Bone marrow (tissue), 2 donors: ENCODE measurements at regions not wholly inside any gene's neighbourhood (a gene's known extent, or its start where the extent isn't known, plus 50 kb on each side); places are given as distances from the start of the nearest gene placed in this dataset.

Experiments
- DNase-seq, 2 donors: peaks; one replicate each; lab custom pipeline; 2025; lab: John Stamatoyannopoulos, UW

DNA sequence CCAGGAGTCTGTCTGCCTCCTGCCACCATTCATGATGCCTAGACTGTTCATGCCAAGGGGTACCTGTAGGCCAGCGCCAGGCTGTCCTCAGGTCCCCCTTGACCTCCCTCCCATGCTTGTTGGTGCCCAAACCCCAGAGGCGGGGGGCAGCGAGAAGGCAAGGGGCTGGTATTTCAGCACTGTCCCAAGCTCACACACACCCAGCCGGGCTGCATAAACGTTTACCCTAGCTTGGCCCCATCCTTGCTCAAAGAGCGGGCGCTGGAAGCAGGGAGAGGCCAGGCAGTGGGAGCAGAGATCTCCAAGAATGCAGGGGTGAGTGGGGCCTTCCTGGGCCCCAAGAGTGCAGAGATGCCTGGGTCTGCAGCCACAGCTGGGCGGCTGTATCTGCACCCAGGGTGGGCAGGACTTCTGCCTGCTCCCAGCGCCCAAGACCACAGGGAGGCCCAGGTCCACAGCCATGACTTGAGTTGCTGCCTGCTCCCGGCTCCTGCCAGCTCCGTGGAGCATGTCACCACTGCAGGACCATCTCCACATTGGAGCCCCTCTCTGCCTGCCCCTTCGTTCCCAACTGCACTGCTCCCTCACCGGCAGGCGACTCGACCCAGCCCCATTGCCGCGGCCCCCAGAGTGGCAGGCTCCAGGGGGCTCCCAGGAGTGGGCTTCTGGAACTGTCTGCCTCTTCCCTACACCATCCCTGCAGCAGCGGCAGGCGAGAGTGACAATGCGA, 616.6 kb downstream of the METTL4 start:
- DNase-seq: no peak

DNA sequence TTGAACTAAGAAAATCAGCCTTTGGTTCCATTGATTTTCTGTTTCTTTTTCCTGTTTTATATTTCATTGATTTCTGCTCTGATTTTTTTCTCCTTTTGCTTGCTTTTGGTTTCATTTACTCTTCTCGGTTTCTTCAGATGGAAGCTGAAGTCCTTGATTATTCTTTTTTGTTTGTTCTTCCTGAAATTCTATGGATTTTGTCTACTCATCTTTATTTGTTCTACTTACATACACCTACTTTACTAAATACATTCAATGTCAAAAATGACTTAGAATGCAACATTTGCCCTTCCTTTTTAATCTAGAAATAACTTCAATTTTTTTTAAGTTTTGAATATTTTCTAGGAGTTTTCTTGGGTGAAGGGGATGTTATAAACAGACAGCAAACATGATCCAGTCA, 612.5 kb downstream of the METTL4 start:
- no peak for DNase-seq

DNA sequence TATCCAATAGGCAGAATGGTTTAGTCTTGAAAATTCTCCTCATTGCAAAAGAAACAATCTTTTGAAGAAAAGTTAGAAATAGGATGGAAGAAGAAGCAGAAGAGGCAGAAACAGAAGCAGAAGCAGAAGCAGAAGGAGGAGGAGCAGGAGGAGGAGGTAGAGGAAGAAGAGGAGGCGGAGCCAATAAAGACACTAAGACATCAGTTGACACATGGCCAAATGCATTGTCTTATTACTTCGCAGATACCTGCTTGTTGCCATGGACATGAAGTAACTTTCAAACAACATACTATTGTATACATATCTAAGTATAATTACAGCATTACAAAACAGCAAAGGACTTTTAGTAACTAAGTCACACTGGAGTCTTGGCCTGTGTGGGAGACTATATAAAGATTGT, 606.3 kb downstream of the METTL4 start:
- DNase-seq: no peak

DNA sequence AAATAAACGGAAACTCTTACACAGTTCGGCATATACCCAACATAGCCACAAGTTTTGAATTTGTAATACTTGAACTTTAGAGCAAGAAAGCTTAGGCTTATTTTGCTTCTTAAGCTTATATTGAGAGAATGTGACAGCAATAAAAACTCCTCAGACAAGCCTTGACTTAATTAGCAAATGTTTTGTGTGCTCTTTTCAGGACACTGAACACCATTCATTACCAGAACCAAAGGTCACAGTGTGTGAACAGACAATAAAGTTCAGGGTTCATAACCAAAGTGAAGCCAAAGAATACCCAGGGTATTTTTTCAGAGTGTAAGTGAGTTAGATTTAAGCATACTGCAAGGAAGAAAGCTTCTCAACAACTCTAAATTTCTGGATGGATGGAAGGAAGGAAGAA, 605.8 kb downstream of the METTL4 start:
- no peak for DNase-seq

DNA sequence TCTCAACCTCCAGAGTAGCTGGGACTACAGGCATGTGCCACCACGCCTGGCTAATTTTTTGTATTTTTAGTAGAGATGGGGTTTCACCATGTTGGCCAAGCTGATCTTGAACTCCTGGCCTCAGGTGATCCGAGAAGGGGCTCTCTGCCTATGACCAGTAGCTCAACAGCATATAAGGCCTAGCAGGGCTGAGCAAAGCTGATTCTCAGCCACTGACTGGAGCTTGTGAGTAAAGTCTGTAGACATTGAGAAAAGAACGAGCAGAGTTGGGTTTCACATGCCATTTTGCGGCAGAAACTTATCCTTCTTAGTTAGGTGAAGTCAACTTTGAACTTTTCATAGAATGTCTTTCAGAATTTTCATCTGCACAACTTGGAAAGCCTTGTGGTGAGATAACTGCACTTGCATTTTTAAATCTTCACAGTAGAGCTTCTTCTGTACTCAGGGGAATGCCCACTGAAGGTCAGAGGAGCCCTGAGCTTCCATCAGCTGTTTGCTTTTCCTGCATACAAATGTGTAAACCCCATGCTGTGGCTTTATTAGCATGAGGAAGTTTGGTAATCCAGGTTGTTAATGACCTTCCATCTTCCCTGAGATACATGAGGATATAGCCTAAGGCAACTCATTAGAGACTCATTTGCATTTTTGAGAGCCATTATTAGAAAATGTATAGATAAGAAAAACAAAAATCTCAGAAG, 602.4 kb downstream of the METTL4 start:
- no peak for DNase-seq

DNA sequence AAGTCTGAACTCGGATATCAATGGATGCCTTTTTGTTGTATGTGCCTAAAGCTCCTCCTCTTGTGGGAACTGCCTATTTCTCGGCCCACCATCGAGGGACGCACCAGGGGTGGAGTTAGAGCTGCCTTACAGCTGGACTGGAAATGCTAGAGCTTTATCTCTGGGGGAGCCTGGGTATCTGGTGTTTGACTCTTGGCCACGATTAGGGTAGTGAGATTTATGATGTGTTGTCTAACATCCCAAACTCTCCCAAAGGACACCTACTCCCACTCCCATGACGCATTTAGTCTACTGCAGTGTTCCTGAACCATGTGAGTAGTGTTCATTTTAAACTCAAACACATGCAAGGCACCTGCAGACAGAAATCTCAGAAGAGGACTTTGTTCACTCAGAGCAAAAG, 594.8 kb downstream of the METTL4 start:
- DNase-seq: no peak

DNA sequence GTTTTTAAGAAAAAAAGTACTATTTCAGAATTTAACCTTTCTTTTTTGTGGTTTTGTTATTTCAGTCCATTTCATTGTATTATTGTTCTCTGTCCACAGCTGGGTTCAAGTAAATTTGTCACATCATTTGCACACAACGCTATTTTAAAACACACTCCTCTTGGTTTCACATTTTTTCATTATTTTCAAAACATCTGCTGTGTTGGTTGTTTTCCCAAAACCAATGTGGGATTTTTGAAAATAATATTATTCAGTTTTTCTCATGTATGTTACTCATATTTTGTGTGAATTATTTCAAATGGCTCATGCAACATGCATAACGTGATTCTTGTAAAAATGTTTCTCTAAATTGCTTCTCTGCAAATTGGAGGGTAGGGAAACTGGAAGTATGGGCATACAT, 589.2 kb downstream of the METTL4 start:
- DNase-seq: no peak

DNA sequence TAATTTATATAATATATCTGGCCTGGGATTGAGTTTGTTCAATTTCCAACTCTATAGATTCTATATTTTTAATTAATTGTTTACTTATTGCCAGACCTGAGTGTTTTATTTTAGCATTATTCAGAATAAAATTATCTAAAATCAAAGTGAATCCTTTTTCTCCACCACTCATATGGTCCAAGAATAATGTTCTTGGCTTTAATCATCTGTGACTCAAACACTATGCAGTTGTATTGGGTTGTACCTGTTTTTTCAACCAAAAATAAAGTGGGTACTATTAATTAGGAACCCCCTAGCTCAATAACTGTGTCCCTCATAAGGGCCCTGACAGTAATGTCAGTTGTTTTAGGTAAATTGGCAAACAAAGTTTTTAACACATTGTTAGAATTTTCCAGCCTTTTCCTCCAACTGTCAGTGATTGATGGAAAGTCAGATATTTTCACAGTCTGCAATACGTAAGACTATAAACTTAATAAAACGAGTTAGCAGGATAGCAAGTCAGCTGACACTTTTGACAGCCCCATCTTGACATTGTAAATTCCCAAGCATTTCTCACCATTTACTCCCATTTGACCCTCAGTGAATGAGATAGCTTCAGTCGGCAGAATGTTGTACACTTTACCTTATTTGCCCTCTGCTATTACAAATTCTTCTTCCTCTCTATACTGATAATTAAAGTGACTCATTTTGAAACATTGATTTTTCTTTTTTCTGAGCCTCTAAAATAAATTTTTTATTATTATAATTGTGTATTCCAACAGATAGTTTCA, 587.4 kb downstream of the METTL4 start:
- DNase-seq: no peak

DNA sequence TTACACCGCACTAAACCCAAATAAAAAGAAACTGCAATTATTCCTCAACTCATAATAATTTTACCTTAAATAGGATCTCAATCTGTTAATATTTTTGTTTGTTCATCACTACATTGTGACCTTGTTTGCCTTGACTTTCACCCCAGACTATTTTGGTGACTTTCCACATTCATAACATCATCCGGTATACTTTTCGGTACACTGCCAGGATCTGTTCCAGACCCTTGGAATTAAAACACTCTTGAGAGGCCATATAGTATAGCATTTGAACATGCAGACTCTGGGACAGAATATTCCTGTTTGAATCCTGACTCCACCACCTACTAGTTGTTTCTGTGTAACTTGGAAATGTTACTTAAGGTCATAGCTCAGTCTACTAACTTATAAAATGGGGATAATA, 577.4 kb downstream of the METTL4 start:
- no peak for DNase-seq

DNA sequence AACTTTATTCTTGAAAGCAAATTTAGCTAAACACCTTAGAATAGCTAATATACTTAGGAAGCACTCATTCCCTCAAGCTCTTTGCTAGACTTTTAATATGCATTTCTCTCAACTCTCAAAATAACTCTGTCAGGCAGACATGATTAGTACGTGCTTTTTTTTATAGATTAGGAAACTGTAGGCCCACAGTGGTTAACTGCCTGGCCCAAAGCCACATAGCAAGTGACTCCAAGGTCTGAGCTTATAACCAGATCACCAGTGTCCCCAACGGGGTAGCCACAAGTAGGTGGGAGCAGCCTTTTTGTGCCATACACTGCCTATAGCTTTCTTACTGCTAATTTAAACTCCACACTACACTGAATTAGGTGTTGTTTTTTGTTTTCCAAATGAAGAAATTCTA, 576.8 kb downstream of the METTL4 start:
- DNase-seq: no peak

DNA sequence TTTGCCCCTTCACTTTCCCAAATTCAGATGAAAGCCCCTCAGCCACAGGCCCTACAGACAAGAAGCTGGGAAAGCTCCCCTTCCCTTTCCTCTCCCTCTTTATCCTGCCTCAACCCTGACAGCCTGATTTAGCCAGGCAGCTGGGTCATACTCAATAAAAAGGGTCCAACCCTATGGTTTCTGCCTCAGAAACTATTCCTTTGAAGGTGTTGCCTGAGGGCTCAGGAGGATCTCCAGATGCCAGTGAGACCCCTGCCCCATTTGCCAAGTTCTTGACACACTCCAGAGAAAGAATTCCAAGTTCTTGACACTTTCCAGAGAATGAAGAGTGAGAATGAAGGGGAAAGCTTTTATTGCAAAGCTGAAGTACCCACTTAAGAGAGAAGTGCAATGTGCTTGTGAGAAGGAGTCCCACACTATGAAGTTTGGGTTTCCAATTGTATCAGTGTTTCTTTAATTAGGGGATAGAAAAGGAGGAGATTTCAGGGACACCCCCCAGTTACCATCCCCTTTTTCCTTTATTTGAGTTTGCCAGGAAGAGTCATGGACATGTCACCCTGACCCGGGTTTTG, 576.2 kb downstream of the METTL4 start:
- no peak for DNase-seq

DNA sequence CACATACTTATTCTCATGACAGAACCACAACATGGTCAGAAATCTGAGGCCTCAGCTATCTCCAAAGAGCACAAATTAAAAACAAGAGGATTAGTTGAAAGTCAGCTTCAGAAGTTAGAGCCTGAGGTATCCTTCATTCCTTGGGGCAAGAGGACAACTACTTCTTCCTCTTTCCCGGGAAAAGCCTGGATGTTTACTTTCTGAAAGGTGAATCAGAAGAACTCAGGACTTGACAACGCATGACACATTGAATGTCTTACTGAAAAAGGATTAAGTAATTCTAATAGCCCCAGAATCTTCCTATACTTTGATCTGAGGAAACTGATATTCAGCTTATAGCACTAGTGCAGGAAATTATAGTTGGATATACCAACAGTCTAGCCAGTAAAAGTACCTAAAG, 573.2 kb downstream of the METTL4 start:
- DNase-seq: no peak

DNA sequence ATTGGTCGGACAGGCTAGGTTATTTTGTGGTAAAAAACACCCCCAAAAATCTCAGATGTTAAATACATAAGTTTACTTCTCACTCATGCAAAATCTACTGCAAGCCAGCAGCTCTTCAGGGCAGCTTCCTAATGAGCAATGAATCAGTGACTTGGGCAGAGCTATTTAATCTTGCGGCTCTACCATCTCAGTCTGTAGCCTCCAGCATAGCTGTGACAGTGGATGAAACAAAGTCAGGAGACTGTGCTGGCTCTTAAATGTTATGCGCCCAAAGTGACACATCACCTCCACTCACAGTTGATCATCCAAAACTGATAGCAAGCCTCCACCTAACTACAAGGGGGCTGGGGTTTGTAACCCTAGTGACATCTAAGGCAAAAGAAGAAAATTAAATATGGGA, 571.9 kb downstream of the METTL4 start:
- no peak for DNase-seq

DNA sequence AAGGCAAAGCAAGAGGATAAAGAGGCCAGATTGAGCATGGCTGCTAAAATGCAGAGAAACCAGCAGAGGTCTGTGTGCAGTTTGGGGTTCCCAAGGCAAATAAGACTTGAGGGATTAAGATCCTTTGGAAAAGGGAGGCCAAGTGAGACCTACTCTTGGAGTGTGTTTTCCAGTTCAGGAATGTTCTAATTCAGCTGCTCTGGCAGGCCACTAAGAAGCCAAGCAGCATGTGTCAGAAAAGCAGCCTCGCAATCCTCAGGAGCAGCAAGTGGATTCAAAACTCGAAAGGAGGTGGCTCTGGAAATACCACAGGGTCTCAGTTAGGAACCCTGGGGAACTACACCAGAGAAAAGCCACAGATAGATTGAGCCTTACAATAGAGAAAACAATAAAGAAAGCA, 569.2 kb downstream of the METTL4 start:
- no peak for DNase-seq

DNA sequence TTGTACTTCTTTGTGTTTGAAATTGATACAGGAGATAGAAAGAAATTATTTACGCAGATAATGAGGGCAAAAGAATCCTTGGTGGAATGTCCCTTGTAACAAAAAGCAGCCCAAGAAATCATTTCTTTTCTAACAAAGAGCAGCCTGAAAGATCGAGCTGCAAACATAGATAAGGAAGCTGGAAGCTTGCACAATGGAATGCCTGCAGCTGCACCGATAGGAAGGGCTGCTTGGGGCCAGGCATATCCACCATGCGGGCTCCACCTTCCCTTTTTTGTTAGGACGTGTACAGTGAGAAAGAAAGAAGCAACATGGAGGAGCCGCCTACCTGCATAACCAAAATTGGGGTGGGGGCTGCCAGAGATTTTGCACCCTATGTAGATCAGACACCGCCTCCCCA, 568.7 kb downstream of the METTL4 start:
- no peak for DNase-seq

DNA sequence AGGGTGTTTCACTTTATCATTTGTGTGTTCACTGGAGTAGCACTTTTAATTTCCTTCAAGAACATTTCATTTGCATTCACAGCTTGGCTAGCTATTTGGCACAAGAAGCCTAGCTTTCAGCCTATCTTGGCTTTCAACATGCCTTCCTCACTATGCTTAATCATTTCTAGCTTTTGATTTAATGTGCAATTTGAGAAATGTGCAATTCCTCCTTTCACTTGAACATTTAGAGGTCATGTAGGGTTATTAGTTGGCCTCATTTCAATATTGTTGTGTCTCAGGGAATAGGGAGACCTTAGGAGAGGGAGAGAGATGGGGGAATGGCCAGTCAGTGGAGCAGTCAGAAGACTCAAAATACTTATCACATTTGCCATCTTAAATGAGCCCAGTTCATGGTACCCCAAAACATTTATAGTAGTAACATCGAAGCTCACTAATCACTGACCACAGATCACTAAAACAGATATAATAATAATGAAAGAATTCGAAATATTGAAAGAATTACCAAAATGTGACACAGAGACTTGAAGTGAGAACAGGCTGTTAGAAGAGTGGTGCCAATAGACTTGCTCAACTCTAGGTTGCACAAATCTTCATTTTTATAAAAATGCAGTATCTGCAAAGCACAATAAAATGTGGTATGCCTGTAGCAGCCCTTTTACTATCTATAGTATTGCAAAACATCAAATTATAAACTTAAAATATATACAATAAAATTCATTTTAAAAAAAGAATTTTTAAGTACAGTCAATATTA, 561.2 kb downstream of the METTL4 start:
- no peak for DNase-seq

DNA sequence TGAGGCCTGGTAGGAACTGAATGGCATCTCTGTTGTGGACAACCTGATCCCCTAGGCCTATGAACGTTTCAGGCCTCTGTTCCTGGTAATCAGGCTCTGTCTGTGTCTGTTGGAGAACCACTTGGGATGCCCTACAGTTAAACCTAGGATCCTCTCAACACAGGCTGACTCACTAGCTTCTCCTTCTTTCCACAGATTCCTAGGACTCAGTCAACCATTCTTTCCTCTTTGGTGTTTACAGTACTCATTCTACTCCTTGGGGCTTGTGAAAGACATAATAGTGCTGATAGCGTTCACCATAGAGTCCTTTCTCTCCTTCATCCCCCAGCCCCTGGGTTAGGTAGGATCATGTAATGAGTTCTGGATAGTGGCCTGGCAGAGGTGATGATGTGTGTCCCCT, 544.3 kb downstream of the METTL4 start:
- no peak for DNase-seq

DNA sequence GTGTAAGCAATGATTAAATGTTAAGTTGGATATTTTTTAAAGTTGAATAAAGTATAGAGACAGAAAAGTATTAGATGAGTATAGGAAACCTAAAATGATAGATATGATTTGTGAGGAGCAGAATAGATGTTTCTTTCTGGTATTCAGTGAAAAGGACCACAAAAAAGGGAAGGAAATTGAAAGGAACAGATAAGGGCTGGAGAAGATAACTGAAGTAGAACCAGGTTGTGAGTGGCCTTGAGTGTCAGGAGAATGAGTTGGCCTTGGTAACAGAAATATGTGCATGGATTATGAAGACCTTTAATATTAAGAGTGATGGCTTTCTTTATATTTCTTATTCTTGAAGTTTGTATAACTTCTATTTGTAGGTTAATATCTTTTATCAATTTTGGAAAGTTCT, 543.5 kb downstream of the METTL4 start:
- no peak for DNase-seq

DNA sequence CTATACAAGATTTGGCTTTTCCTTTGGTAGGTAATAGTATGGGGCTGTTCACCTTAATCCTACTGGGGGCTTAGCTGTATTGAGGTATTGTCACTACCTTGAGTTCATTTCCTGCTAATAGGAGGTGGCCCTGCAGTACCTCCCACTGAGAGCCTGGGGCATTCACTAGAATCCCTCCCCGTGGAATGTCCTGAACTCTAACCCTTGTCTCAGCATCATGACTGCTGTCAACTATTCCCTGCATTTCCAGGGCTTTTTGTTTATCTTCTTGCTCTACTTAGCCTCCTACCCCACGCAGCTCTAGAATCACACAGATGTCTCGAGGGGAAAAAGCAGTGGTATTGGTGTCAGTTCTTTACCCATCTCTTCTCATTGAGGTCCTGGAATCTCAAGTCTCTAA, 542.3 kb downstream of the METTL4 start:
- no peak for DNase-seq

DNA sequence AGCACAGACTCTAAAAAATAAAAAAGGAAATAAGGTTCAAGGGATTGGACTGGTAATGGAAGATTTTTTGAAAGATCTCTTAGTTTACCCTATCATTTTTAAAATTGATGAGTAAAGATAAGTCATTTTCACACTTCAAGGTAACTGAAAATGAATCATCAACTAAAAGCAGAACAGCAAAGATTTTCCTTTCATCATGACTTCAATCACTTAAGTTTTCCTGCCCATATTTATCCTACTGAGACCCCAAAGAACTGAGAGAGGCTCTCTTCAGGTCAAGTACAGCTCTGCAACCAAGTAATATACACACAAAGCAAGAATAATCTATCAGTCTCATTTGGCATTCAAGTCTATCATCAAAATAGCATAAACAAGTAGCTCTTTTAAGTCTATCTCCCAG, 540.7 kb downstream of the METTL4 start:
- DNase-seq: no peak

DNA sequence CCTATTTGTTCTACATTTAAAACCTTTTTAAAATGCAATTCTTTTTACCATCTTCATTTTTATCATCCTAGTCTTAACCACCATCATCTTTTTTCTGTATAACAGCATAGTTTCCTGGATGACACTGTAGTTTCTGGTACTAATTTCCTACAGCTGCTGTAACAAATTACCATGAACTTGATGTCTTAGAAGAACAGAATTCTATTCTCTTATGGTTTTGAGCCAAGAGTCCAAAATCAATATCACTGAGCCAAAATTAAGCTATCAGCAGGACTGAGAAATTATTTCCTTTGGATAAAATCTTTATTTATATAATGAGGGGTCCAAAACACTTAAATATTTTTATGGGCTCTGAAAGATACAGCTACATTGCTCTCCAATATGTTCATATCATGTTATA, 539.3 kb downstream of the METTL4 start:
- DNase-seq: no peak

DNA sequence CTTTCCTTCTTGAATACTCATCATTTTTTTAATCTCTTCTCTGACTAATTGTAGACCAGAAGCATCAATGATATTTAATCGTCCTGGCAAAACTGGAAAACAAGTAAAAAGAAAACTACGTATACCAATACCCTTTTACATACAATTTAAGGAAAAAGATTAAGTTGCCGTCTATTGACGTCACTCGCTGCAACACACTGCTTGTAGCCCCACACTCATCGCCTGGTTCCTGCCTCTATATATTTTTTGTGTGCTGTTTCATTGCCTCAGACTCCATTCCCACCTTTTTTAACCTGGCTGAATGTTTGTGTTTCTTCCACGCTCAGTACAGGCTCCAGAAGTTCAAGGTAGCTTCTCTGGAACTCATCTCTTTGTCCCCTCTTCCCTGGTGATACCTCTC, 536.2 kb downstream of the METTL4 start:
- no peak for DNase-seq
